CD4-positive, alpha-beta T cell treated with Interleukin-15 for 4 hours (primary cell): ENCODE measurements at regions not wholly inside any gene's neighbourhood (a gene's known extent, or its start where the extent isn't known, plus 50 kb on each side); places are given as distances from the start of the nearest gene placed in this dataset.
"Not testable (repeated sequence)": the region's sequence is repeated elsewhere in the genome, so short reads cannot be mapped to it uniquely, and the experiment has no call there.

Experiments
- DNase-seq: peaks from one replicate; pipeline ENCODE4 v3.0.0-alpha.2; 2020; ENCODE audit warnings: low spot score

DNA sequence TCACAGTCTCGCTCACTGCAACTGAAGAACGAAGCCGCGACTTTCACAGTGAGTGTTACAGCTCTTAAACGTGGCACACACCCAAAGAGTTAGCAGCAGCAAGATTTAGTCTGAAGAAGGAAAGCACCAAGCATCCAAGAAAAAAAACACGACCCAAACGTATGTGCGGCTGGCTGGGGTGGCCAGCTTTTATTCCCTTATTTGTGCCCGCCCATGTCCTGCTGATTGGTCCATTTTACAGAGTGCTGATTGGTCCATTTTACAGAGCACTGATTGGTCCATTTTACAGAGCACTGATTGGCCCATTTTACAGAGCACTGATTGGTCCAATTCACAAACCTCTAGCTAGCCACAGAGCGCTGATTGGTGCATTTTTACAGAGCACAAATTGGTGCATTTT is 323.0 kb upstream of the ATP10A start:
- DNase-seq: not testable (repeated sequence)

DNA sequence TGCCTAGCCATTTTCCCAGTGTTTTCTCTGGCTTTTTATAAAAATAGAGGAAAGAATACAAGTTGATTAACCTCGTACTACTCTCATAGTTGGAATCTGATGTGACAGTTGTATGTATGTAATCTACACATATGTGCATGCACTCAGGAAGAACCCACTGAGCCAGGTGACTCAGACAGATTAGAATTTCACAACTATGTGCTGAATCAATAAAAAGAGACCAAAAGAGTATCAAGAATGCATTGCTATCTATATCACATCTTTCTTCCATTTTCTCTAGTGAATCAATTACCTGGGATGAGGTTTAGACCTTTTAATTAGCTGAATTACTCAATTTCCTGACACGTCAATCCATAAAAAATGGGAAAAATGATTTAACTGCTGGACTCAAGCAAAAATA is 319.3 kb upstream of the ATP10A start:
- no peak for DNase-seq

DNA sequence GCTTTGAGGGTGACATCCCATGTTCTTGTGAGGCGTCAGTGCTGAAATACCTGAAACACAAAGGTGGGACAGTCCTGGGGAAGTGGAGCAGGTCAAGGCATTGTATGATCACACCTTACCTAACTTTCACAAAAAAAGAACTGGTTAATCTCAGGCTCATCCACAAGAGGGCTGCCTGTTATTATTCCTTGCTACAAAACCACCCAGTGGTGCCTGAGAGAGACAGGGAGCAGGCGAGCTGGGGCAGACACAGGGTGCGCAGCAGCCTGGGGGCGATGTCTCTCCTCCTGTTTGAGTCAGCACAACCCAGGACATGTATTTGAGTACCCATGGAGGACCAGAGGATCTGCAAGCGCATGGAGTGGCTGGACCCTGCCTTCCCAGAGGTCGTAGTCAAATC is 316.8 kb upstream of the ATP10A start:
- DNase-seq: no peak

DNA sequence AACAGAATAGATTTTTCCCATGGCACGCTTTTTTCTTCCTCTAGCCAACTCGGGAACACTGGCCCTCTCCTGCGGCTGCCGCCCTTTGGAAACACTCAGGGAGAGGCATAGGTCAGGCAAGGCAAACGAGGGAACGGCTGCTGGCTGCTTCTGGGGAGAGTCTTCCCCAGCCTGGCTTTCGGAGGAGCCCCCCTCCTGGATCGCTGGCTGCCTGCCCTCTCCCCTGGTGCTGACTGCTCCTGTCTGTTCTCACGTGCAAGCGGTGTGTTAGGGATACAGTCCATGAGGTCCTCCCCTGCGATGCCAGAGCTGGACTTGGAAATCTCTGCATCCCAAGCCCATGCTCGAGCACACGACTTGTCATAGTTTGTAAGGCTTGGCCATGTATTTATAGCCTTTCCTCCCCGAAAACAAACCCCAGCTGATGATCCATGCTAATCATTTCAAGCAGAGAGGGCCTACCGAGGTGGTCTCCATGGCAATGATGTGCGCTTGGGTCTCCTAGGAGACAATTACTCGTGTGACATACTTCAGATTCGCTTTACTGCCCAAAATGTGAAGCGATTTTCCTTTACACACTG is 315.6 kb upstream of the ATP10A start:
- DNase-seq: no peak

DNA sequence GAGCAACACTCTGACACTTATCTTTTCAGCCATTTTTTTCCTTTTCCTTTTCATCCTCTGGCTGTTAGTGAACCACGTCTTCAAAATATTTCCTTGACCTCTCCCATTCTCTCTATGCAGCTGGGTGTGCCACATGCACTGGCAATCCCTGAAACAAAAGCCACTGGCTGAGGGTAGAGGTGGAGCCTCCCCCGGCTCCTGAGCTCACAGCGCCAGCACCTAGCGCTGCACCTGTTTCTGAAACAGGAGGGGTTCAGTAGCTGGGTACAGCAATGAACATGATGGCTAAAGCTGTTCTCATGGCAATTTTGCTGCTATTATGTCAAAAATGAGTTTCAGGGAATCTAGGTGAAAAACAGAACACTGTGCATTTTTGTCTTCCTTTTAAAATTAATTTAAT is 314.7 kb upstream of the ATP10A start:
- DNase-seq: no peak

DNA sequence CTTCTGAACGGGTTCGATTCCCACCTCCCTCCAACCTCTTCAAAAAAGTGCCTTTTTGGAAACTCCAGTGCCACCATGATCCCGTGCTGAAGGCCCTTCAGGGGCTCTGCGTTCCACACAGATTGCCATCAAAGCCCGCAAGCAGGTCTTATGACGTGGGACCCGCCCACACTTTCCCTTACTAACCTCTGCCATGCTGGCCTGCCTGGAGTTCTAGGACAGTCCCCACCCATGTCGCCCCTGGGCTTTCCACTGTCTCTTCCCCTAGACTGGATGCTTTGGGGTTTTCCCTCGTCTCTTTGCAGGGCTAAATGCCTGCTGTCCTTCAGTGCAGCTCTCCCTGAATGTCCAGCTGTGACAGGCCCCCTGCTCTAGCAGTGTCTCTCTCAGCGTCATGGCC is 313.7 kb upstream of the ATP10A start:
- DNase-seq: no peak

DNA sequence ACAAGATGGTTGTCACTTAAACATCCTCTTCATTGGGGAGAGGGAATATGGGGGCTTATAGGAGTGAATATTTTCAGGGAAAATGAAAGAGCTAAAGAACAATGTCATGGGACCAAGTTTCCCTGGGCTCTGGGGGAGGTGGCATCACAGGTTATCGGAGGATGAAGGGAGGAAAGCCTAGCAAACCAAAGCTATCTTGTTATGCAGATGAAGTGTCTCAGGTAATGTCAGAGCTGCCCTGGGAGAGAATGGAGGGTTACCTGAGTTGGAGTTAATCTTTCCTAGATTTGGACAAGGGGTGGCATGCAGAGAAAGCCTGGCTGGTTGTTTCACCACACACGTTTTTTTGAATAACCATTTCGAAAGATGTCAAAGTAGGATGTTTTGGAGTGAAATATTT is 308.1 kb upstream of the ATP10A start:
- DNase-seq: no peak

DNA sequence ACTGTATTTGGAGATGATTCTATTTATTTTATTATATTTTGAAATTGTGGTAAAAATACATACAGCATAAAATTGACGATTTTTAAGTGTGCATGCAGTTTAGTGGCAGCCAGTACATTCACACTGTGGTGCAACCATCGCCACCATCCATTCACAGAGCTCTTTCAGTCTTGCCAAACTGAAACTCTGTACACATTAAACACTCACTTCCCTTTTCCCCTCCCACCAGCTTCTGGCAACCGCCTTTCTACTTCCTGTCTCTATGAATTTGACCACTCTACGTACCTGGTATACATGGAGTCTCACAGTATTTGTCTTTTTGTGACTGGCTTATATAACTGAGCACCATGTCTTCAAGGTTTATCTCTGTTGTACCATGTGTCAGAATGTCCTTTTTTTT is 303.3 kb upstream of the ATP10A start:
- DNase-seq: no peak

DNA sequence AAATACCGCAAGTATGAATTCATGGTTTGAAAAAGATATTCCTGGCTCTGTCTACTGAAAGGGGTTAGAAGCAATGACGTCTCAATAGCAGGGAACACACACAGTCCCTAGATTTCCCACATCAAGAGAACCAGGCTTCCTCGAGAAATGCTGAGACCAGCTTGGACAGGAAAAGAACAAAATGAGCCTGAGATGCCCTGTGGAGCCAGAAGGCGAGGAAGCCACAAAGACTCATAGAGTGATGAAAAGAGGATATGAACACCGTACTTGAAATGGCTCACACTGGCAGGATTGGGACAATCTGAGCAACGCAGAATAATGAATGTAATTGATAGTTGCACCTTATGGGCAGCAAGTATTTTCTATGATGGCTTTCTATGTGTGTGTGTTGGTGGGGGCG is 302.4 kb upstream of the ATP10A start:
- DNase-seq: no peak

DNA sequence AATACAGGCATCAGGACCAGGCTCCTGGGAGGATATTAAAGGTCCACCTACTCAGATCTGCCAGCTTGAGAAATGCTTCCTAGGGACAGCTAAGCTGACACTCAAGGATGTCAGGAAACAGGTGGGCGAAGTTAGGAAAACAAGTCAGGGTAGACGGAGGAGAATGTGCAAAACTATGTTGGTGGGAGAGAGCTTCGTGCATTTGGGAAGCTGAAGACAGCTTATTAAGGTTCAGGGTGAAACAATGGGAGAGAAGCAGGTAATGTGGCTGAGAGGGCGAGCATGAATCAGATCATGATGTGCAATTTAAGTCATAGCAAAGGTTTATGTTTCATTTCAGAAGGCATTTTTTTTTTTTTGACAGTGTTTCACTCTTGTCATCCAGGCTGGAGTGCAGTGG is 297.2 kb upstream of the ATP10A start:
- no peak for DNase-seq

DNA sequence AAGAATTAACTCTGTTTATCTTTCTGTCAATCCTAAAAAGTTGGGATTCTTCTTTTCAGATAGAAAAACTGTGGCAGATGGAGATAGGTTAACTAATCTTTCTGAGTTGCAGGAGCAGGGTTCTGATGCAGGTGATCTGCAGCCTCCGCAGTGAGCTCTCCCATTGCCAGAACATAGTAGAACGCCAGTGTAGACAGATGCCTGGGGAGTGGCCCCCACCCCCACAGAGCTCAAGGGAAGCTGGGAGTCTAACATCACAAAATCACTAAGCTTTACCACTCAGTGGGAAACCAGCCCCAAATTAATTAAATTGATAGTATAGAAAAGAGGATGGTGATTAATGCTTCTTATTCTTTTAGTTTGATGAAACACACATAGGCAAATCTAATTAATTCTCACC is 295.0 kb upstream of the ATP10A start:
- no peak for DNase-seq

DNA sequence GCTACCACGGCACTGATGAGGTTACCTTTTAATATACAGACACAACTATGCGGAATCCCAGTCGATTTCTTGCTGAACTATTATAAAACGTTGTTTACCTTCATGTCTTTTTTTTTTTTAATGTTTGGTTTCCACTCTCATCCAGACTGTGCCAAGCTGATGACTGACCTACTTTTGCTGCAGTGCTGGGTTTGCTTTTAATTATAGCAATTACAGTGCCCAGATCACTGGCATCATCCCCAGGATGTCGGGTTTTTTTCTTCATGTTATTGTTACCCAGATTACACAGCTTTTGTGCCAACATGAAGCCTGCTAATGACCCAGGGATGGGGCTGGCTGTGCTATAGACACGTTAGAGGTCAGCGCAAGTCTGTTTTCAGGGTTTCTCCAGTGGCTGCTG is 294.0 kb upstream of the ATP10A start:
- DNase-seq: no peak

DNA sequence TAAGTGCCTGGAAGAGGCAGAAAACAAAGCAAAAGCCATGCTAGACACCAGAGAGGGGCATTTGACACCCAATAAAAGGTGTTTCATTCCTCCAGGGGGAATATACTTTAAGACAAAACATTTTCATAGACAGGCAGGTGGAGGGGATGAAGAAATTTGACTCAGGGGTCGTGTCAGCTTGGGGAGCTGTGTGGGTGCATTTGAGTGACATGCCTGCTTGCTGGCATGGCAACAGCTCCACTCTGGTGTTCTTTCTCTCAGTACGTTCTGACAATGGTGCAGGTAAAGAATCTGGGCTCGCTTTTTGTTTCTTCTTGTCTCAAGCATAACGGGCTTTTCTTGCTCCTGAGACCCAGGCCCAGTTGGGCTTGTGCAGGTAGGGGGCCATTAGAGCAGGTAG is 292.9 kb upstream of the ATP10A start:
- DNase-seq: no peak

DNA sequence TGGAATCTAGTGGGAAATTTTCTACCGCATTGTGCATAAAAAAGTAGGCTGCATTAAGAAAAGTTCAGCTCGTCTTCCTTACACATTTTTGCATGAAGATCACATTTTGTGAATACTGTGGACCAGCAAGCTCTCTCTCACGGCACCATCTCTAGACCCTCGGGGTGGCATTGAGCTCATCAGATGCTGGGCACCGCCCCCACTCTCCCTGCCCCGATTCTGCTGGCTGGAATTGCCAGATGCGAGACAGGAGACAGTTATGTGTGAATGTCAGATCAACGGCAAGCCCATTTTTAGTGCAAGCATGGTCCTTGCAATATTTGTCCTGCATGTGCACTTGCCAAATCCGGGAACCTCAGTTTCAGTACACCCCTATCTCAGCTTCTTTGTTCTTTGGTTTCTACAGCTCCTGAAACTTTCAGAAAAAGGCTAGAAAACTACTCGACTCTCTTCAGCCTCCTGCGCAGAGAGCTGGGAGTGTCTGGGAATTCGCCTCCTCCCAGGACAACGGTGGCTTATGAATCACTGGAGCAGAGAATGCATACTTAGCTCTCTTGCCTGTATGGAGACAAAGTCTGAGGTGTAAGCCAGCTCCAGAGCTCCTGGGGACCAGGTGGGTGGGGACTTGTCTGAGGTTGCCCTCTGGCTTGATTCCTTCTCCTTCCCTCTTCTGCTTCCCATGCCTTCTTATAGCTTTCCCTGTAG is 285.2 kb upstream of the ATP10A start:
- DNase-seq: no peak

DNA sequence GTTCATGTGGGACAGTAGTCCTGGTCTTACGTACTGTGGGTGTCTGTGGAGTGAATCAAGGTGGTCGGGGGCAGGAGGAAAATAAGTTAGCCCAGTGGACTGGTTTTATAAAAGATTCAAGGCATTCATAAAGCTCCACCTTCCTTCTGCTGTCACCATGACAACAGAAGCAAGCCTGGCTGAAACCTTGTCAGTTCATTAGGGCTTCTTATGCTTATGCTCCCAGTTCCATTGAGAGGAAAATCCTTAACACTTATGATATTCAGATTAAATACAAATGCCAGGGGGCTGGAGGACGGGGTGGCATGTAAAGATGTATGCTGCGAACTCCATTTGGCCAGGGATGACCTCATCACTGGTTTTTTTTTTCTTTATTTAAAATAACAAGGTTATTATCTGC is 283.1 kb upstream of the ATP10A start:
- DNase-seq: no peak

DNA sequence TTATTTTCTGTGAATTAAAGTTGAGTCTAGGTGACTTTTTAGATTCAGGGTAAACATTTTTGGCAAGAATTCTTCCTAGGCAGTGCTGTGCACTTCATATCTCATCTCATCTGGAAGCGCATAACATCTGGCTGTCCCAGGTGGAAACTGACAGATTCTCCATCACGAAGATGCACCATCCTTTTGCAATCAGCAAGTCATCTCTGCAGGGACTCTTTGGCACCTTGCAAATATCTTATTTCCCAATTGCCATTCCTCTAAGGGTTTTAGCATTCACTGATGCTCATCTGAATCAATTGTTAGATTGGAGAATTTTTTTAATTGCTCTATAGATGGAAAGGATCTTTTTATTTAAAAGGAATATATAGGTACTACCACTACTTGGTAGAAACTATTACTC is 282.7 kb upstream of the ATP10A start:
- no peak for DNase-seq

DNA sequence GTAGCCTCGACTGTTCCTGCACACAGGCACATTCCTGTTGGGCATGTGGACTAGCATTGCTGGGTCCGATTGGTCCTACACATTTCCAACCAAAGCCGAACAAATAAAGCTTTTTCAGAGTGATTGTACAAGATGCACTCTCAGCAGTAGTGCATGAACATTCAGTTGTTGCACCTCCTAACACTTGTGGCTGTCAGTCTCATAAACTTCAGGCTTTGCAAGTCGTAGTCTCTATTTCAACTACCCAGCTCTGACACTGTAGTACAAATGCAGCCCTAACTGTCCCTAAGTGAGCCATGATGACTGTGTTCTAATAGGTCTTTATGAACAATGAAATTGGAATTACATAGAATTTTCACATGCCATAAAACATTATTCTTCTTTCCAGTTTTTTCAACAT is 281.7 kb upstream of the ATP10A start:
- DNase-seq: no peak

DNA sequence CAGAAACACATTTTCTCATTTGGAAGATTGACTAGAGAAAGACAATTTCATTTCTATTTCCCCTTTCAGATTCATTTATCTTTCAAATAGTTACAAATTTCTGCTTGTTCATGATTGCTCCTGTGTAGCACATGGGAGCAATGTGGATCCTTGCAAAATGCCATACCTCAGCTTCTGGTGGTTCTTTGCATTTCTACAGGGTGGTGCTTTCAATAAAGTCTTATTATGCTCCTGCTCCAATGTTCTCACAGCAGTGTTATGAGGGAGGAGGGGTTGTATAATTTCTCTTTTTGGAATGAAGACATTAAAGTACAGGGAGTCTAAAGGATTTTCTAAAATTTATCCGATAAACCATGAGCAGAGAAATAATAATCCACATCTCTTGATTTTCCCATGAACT is 280.1 kb upstream of the ATP10A start:
- DNase-seq: no peak

DNA sequence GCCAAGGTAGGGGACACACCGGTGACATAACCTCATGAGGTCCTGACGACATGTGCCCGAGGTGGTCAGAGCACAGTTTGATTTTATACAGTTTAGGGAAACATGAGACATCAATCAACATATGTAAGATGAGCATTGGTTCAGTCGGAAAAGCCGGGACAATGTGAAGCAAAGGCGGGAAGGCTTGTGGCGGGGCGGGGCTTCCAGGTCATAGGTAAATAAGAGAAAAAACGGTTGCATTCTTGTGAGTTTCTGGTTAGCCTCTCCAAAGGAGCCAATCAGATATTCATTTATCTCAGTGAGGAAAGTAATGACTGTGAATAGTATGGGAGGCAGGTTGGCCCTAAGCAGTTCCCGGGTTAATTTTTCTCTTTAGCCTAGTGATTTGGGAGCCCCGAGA is 271.7 kb upstream of the ATP10A start:
- no peak for DNase-seq

DNA sequence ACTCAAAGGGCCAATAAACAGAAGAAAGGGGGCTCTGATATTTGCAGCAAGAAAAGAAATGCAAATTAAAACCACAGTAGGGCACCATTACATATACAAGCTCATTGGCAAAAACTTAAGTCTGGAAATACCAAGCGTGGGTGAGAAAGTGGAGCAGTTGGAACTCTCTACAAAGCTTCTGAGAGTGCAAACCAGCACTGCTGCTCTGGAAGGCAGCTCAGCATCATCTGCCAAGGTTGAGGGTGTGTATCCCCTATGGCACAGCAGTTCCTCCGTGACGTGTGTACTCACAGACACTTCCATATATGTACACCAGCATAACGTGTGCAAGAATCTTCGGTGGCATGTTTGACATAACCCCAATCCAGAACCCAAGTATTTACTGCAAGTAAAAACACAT is 271.0 kb upstream of the ATP10A start:
- no peak for DNase-seq

DNA sequence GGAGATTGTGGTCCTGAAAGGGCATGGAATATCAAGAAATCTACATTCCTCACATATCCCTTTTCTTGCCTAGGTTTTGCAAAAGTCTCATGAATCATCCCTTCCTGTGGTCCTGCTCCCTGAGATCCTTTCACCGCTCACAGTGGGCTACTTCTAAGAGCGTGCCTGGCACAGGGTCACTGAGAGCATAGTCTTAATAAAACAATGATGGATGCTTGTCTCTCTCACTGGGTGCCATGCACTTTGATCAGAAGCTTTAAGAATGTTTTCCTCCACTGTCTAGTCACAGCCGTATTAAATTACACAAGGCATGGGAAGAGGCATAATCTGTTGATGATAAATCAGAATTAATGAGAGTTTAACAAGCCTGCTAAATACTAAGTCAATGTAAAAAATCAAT is 269.7 kb upstream of the ATP10A start:
- no peak for DNase-seq

DNA sequence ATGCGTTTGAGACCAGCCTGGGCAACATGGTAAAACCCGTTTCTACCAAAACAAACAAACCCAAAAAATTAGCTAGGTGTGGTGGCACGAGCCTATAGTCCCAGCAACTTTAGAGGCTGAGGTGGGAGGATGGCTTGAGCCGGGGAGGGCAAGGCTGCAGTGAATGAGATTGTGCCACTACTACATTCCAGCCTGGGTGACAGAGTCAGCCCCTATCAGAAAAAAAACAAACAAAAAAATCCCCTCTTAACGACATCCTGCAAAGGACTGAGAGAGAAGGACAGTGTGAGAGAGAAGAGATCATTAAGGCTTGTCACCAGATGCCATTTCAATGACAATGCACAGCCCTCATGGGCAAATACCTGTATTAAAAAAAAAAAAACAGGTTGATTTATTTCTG is 266.7 kb upstream of the ATP10A start:
- no peak for DNase-seq

DNA sequence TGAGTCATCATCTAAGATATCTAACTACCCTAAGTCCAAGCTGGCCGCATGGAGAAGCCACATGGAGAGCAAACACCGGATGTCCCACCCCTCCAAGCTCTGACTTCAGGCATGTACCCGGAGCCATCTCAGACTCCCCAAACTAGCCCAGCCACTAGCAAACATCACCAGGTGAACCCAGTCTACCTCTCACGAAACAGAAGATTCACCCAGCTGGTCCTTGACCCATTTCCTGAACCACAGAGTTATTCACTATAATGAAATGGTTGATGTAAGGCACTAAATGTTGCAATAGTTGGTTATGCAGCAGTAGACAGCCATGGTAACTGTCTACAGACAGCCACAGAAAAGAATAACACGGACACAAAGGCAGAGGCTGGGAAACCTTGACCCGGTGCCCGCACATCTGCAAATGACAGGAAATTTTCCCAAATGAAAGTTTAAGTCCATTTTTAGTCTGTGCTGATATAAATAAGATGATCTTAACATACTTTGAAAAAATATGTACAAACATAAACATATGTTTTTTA is 265.5 kb upstream of the ATP10A start:
- DNase-seq: no peak

DNA sequence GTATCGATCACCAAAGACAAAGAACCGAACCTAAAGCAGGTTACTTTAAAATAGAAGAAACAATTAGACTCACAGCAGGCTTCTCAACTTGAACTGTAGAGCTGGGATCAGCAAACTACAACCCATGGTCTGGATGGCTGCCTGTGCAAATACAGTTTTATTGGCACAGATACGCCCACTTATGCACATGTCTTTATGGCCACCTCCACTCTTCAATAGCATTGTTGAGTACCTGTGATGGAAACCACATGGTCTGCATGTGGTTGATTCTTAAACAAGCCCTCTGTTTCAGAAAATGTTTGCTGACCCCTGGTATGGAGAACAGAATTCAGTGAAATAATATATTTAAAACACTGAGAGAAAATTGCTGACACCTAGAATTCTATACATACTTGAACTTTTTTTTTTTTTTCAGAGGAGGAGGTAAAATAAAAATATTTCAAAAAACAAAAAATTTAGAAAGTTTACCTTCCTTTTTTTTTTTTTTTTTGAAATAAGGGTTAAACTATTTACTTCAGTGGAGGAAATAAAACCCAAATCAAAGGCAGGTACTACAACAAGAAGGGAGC is 263.8 kb upstream of the ATP10A start:
- DNase-seq: no peak
